IMR-90 (cell line): ENCODE measurements at regions not wholly inside any gene's neighbourhood (a gene's known extent, or its start where the extent isn't known, plus 50 kb on each side); places are given as distances from the start of the nearest gene placed in this dataset.

ENCODE experiments used
- ATAC-seq: fragments of 200-7000 bp; cut with Tn5 transposase; 2 replicates; pipeline ENCODE4 v1.9.1; 2020; ENCODE audit warnings: low read depth, mild to moderate bottlenecking, moderate library complexity
- BruUV-seq: library from RNA; stranded (reverse); fragments of 400-500 nt; replicated peaks from 2 replicates; lab custom pipeline; 2021; lab: Mats Ljungman, UMichigan
- CTCF ChIA-PET: fragments of 300-600 bp; formaldehyde crosslinking; extraction: SDS; loops from one replicate; lab custom pipeline; 2021; ENCODE audit warnings: antibody characterized with exemption; lab: Yijun Ruan, JAX
- POLR2A ChIA-PET: fragments of 300-600 bp; sonication (Branson Sonifier 250); formaldehyde crosslinking; loops from one replicate; lab custom pipeline; 2022; ENCODE audit warnings: antibody characterized with exemption; ENCODE audit not compliant: unreplicated experiment; lab: Charles Lee
- DNase-seq: peaks from one replicate; pipeline ENCODE4 v3.0.0; 2013
- H2AFZ ChIP-seq: replicated peaks from 2 replicates; pipeline ENCODE3; 2013; ENCODE audit warnings: low read length, mild to moderate bottlenecking; ENCODE audit not compliant: poor library complexity
- H2AK5ac ChIP-seq: 2 replicates; pipeline ENCODE4 v1.6.1; 2013; ENCODE audit warnings: low read depth, low read length, inconsistent platforms
- H2AK9ac ChIP-seq: replicated peaks from 2 replicates; pipeline ENCODE3; 2013; ENCODE audit warnings: mild to moderate bottlenecking, low read depth, low read length, moderate library complexity; ENCODE audit not compliant: poor library complexity
- H2BK120ac ChIP-seq: 2 replicates; pipeline ENCODE4 v1.6.1; 2013; ENCODE audit warnings: low read depth, low read length, inconsistent platforms
- H2BK15ac ChIP-seq: 3 replicates; pipeline ENCODE4 v1.6.1; 2013; ENCODE audit warnings: low read depth, low read length, inconsistent platforms
- H2BK20ac ChIP-seq: 2 replicates; pipeline ENCODE4 v1.6.1; 2013; ENCODE audit warnings: low read depth, mild to moderate bottlenecking, inconsistent platforms, low read length, moderate library complexity
- H2BK5ac ChIP-seq: 2 replicates; pipeline ENCODE4 v1.6.1; 2013; ENCODE audit warnings: mild to moderate bottlenecking, low read depth, low read length, inconsistent platforms; ENCODE audit not compliant: poor library complexity, severe bottlenecking
- H3K14ac ChIP-seq: replicated peaks from 2 replicates; pipeline ENCODE4 v1.6.1; 2013; ENCODE audit warnings: low read depth, low read length, inconsistent platforms
- H3K18ac ChIP-seq: 2 replicates; pipeline ENCODE4 v1.6.1; 2013; ENCODE audit warnings: low read depth, low read length, control low read depth
- H3K23ac ChIP-seq: 2 replicates; pipeline ENCODE4 v1.6.1; 2013; ENCODE audit warnings: low read depth, low read length, inconsistent platforms
- H3K27ac ChIP-seq: 2 replicates; pipeline ENCODE4 v1.5.1; 2013; ENCODE audit warnings: mild to moderate bottlenecking, control low read depth, low read length; ENCODE audit not compliant: insufficient read depth
- H3K27me3 ChIP-seq: 2 replicates; pipeline ENCODE4 v1.6.1; 2013; ENCODE audit warnings: low read length; ENCODE audit not compliant: control insufficient read depth, insufficient read depth
- H3K36me3 ChIP-seq: 2 replicates; pipeline ENCODE4 v1.6.1; 2013; ENCODE audit warnings: low read length, mixed read lengths; ENCODE audit not compliant: control insufficient read depth, insufficient read depth
- H3K4ac ChIP-seq: 2 replicates; pipeline ENCODE4 v1.6.1; 2013; ENCODE audit warnings: low read depth, low read length, inconsistent platforms
- H3K4me1 ChIP-seq: 2 replicates; pipeline ENCODE4 v1.6.1; 2013; ENCODE audit warnings: low read length, mixed read lengths; ENCODE audit not compliant: control insufficient read depth, insufficient read depth
- H3K4me2 ChIP-seq: 2 replicates; pipeline ENCODE4 v1.6.1; 2013; ENCODE audit warnings: low read depth, mild to moderate bottlenecking, control low read depth, low read length, moderate library complexity
- H3K4me3 ChIP-seq: 2 replicates; pipeline ENCODE4 v1.5.1; 2013; ENCODE audit warnings: low read depth, mild to moderate bottlenecking, control low read depth, low read length, moderate library complexity; ENCODE audit not compliant: insufficient read depth
- H3K56ac ChIP-seq: 2 replicates; pipeline ENCODE4 v1.6.1; 2013; ENCODE audit warnings: low read length, inconsistent platforms; ENCODE audit not compliant: insufficient read depth; ENCODE audit errors: extremely low read depth
- H3K79me1 ChIP-seq, 2 experiments: 2 replicates each; pipeline ENCODE4 v1.6.1; 2013; ENCODE audit warnings: low read length in 2 of 2, inconsistent platforms in 1 of 2, low read depth in 1 of 2
- H3K9ac ChIP-seq: 2 replicates; pipeline ENCODE4 v1.6.1; 2013; ENCODE audit warnings: low read depth, low read length, control low read depth
- H3K9me1 ChIP-seq: 2 replicates; pipeline ENCODE4 v1.6.1; 2013; ENCODE audit warnings: low read length, inconsistent platforms; ENCODE audit not compliant: insufficient read depth
- H3K9me3 ChIP-seq: 2 replicates; pipeline ENCODE4 v1.6.1; 2013; ENCODE audit warnings: low read length; ENCODE audit not compliant: control insufficient read depth, insufficient read depth
- H4K20me1 ChIP-seq: 2 replicates; pipeline ENCODE4 v1.6.1; 2013; ENCODE audit warnings: low read length, inconsistent platforms; ENCODE audit not compliant: insufficient read depth
- H4K5ac ChIP-seq: 2 replicates; pipeline ENCODE4 v1.6.1; 2013; ENCODE audit warnings: mild to moderate bottlenecking, low read depth, low read length, control low read depth
- H4K8ac ChIP-seq, 2 experiments: 2 replicates each; pipeline ENCODE4 v1.6.1; 2013; ENCODE audit warnings: low read depth in 2 of 2, low read length in 2 of 2, control low read depth in 1 of 2, inconsistent platforms in 1 of 2
- H4K91ac ChIP-seq: 2 replicates; pipeline ENCODE4 v1.6.1; 2013; ENCODE audit warnings: low read depth, low read length, inconsistent platforms; ENCODE audit not compliant: insufficient read depth
- RFX5 ChIP-seq: IDR thresholded peaks from 2 replicates; pipeline ENCODE4 v1.8.0; 2012; ENCODE audit warnings: low read depth, mild to moderate bottlenecking, low read length, moderate library complexity
- WGBS, 2 experiments: methylation state at CpG; one replicate each; pipeline versions ENCODE4 v1.1.5 to v1.1.7; 2013; ENCODE audit warnings: missing lambda C conversion rate in 2 of 2; ENCODE audit not compliant: insufficient read length in 1 of 2; ENCODE audit errors: extremely low coverage in 2 of 2; 5-methylcytosine and 5-hydroxymethylcytosine counted together
- dilution Hi-C: fragments of 300-500 bp; cut with HindIII; formaldehyde crosslinking; loops from one replicate; pipeline ENCODE4 v1.14.3; 2018; ENCODE audit warnings: low sequenced_read_pairs; ENCODE audit not compliant: unreplicated experiment
- in situ Hi-C: fragments of 300-500 bp; cut with MboI; formaldehyde crosslinking; loops from 3 replicates; pipeline ENCODE4 v1.14.3; 2019; ENCODE audit warnings: low sequenced_read_pairs, inconsistent platforms, mixed read lengths
- intact Hi-C: fragments of 100-400 bp; cut with micrococcal nuclease; formaldehyde crosslinking; loops from 2 replicates; pipeline ENCODE4 v1.10.0; 2022

- in situ Hi-C loops: no loop called here
Measured at GRCh38 chr9:14479163-14479560, 165.2 kb upstream of the NFIB start.

More at GRCh38 chr9:14479163-14479560, 165.2 kb upstream of the NFIB start:
- H4K8ac ChIP-seq: no peak overlapping the region
- no peak for ATAC-seq
- H3K18ac ChIP-seq: no peak overlapping the region
- no peak overlapping the region for H3K9ac ChIP-seq
- no TSS peak for BruUV-seq
- no peak overlapping the region for H3K14ac ChIP-seq
- H3K9me3 ChIP-seq: no peaks in the 10 kb centered on the region
- DNase-seq: no peak
- H3K27ac ChIP-seq: no peak overlapping the region
- H2BK120ac ChIP-seq: no peak overlapping the region
- dilution Hi-C loops (no loop called here), intact Hi-C loops (no loop called here)
- no peak overlapping the region for H3K4me3 ChIP-seq
- no peaks in the 10 kb centered on the region for H3K36me3 ChIP-seq
- H3K23ac ChIP-seq: no peak overlapping the region
- WGBS, 2 experiments: no CpG with 5 or more reads among the region's 1 CpG
- ChIA-PET CTCF (interaction anchor here (1.0 kb wide), 1 partner anchor 174 kb away, joined by 4 read pairs; no protein-coding TSS in a partner anchor), POLR2A (no interaction called here)
- no peak overlapping the region for H2BK5ac ChIP-seq
- H3K27me3 ChIP-seq: no peaks in the 10 kb centered on the region
- H3K56ac ChIP-seq: no peak overlapping the region
- no peak overlapping the region for H3K4me2 ChIP-seq
- H3K4ac ChIP-seq: no peak overlapping the region
- H4K5ac ChIP-seq: no peak overlapping the region
- no peaks in the 10 kb centered on the region for H3K9me1 ChIP-seq
- H3K4me1 ChIP-seq: no peaks in the 10 kb centered on the region
- no peaks in the 10 kb centered on the region for H4K20me1 ChIP-seq
- H2AK9ac ChIP-seq: no peak overlapping the region
- no peak for TF ChIP-seq RFX5
- no peak overlapping the region for H2AFZ ChIP-seq
- no peak overlapping the region for H2BK20ac ChIP-seq
- no peak overlapping the region for H2AK5ac ChIP-seq
- H2BK15ac ChIP-seq: no peak overlapping the region
- H3K79me1 ChIP-seq: no peaks in the 10 kb centered on the region
- no peak overlapping the region for H4K91ac ChIP-seq
